PC-3 (cell line): ENCODE measurements at regions not wholly inside any gene's neighbourhood (a gene's known extent, or its start where the extent isn't known, plus 50 kb on each side); places are given as distances from the start of the nearest gene placed in this dataset.

Source experiments
- CTCF ChIP-seq: fragments of 300-600 bp; sonication (generic); conservative IDR thresholded peaks from 2 replicates; pipeline ENCODE4 v1.5.1; 2017; ENCODE audit warnings: antibody characterized with exemption, low read depth, mild to moderate bottlenecking, low read length
- EZH2 ChIP-seq: fragments of 300-600 bp; sonication (generic); IDR thresholded peaks from one replicate; pipeline ENCODE4 v1.6.1; 2017; ENCODE audit warnings: antibody characterized with exemption, mild to moderate bottlenecking, low read length; ENCODE audit not compliant: unreplicated experiment

- TF ChIP-seq CTCF (no peak), EZH2 (no peak)
Measured at GRCh38 chr18:2201036-2201600, 370.2 kb downstream of the METTL4 start.
